CD14-positive monocyte (primary cell): ENCODE measurements at regions not wholly inside any gene's neighbourhood (a gene's known extent, or its start where the extent isn't known, plus 50 kb on each side); places are given as distances from the start of the nearest gene placed in this dataset.

ENCODE experiments used
- DNase-seq, 3 donors: peaks; one replicate each; pipeline ENCODE4 v3.0.0-alpha.2; 2011 to 2022
- H2AFZ ChIP-seq: 2 replicates; pipeline ENCODE4 v1.6.0; 2012; ENCODE audit warnings: mild to moderate bottlenecking, low read depth, low read length, inconsistent platforms; ENCODE audit not compliant: insufficient read depth, poor library complexity, severe bottlenecking
- H3K27ac ChIP-seq, 2 donors: 1 replicate in 1 of 2; 2 replicates in 1 of 2; pipeline ENCODE4 v1.5.1; 2012 to 2013; ENCODE audit warnings: low read length in 2 of 2, control low read depth in 1 of 2, inconsistent platforms in 1 of 2, low read depth in 1 of 2, mild to moderate bottlenecking in 1 of 2
- H3K27me3 ChIP-seq, 2 donors: one replicate each; pipeline versions ENCODE4 v1.6.0 to v1.6.1; 2011 to 2013; ENCODE audit warnings: low read length in 2 of 2; ENCODE audit not compliant: control insufficient read depth in 2 of 2, insufficient read depth in 2 of 2
- H3K36me3 ChIP-seq, 2 donors: replicated peaks in 1 of 2; 1 replicate in 1 of 2; 2 replicates in 1 of 2; pipeline versions ENCODE4 v1.5.1 to v1.6.1; 2012 to 2013; ENCODE audit warnings: low read length in 2 of 2, control low read depth in 1 of 2, inconsistent platforms in 1 of 2, mild to moderate bottlenecking in 1 of 2; ENCODE audit not compliant: insufficient read depth in 2 of 2, control insufficient read depth in 1 of 2
- H3K4me1 ChIP-seq, 2 donors: 1 replicate in 1 of 2; 2 replicates in 1 of 2; pipeline versions ENCODE4 v1.5.1 to v1.6.1; 2012 to 2013; ENCODE audit warnings: low read length in 2 of 2, control low read depth in 1 of 2, inconsistent platforms in 1 of 2, mild to moderate bottlenecking in 1 of 2, moderate library complexity in 1 of 2; ENCODE audit not compliant: insufficient read depth in 2 of 2, control insufficient read depth in 1 of 2
- H3K4me2 ChIP-seq: replicated peaks from 2 replicates; pipeline ENCODE3; 2012; ENCODE audit warnings: low read length, moderate library complexity, mild to moderate bottlenecking; ENCODE audit not compliant: poor library complexity, severe bottlenecking; ENCODE audit errors: extremely low read depth
- H3K4me3 ChIP-seq, 3 experiments: fragments of 200-600 bp in 1 of 3; sonication (generic) in 1 of 3; replicated peaks in 1 of 3; 1 replicate in 2 of 3; 2 replicates in 1 of 3; pipeline ENCODE4 v1.5.1; 2011 to 2013; ENCODE audit warnings: low read length in 3 of 3, mild to moderate bottlenecking in 3 of 3, control low read depth in 2 of 3, low read depth in 2 of 3, inconsistent platforms in 1 of 3, moderate library complexity in 1 of 3
- H3K79me2 ChIP-seq: 2 replicates; pipeline ENCODE4 v1.6.0; 2012; ENCODE audit warnings: mild to moderate bottlenecking, control low read depth, inconsistent platforms, low read length, moderate library complexity; ENCODE audit not compliant: insufficient read depth
- H3K9ac ChIP-seq: 2 replicates; pipeline ENCODE4 v1.6.0; 2017; ENCODE audit warnings: low read length, mild to moderate bottlenecking; ENCODE audit not compliant: insufficient read depth, poor library complexity, severe bottlenecking
- H3K9me3 ChIP-seq, 2 donors: replicated peaks in 1 of 2; 1 replicate in 1 of 2; 2 replicates in 1 of 2; pipeline versions ENCODE4 v1.5.1 to v1.6.1; 2012 to 2013; ENCODE audit warnings: low read length in 2 of 2, control low read depth in 1 of 2; ENCODE audit not compliant: control insufficient read depth in 1 of 2, insufficient read depth in 1 of 2
- H4K20me1 ChIP-seq: 2 replicates; pipeline ENCODE4 v1.6.0; 2012; ENCODE audit warnings: mild to moderate bottlenecking, low read length, control low read depth, moderate library complexity; ENCODE audit not compliant: insufficient read depth
- H3K27ac Mint-ChIP-seq, 7 donors: one replicate each; pipeline ENCODE4 v1.8.0; 2020; ENCODE audit warnings: mild to moderate bottlenecking in 7 of 7, mixed read lengths in 7 of 7, moderate library complexity in 6 of 7, inconsistent platforms in 2 of 7
- H3K27me3 Mint-ChIP-seq, 3 donors: one replicate each; pipeline ENCODE4 v1.8.0; 2021 to 2022; ENCODE audit warnings: low read depth in 3 of 3, mild to moderate bottlenecking in 3 of 3, mixed read lengths in 3 of 3, moderate library complexity in 3 of 3, inconsistent platforms in 1 of 3
- H3K36me3 Mint-ChIP-seq, 2 donors: one replicate each; pipeline ENCODE4 v1.8.0; 2020; ENCODE audit warnings: mixed read lengths in 2 of 2, inconsistent platforms in 1 of 2, mild to moderate bottlenecking in 1 of 2
- H3K4me1 Mint-ChIP-seq: one replicate; pipeline ENCODE4 v1.8.0; 2020; ENCODE audit warnings: mild to moderate bottlenecking, mixed read lengths
- H3K4me3 Mint-ChIP-seq, 2 donors: one replicate each; pipeline ENCODE4 v1.8.0; 2020; ENCODE audit warnings: mild to moderate bottlenecking in 2 of 2, mixed read lengths in 2 of 2, moderate library complexity in 1 of 2
- H3K9me3 Mint-ChIP-seq, 7 donors: one replicate each; pipeline ENCODE4 v1.8.0; 2020 to 2022; ENCODE audit warnings: mixed read lengths in 7 of 7, mild to moderate bottlenecking in 6 of 7, moderate library complexity in 6 of 7, inconsistent platforms in 2 of 7
- WGBS: methylation state at CpG from one replicate; pipeline ENCODE4 v1.1.5; 2013; ENCODE audit warnings: missing lambda C conversion rate; ENCODE audit not compliant: insufficient coverage; 5-methylcytosine and 5-hydroxymethylcytosine counted together
- intact Hi-C, 2 donors: fragments of 100-400 bp; cut with micrococcal nuclease; formaldehyde crosslinking; loops; one replicate each; pipeline versions ENCODE4 v1.15.0 to v1.15.1; 2023
- TF ChIP-seq, protein P1 (sequence below): fragments of 200-600 bp; IDR thresholded peaks from one replicate; pipeline ENCODE4 v1.8.0; 2022; ENCODE audit warnings: antibody characterized with exemption, mild to moderate bottlenecking

DNA sequence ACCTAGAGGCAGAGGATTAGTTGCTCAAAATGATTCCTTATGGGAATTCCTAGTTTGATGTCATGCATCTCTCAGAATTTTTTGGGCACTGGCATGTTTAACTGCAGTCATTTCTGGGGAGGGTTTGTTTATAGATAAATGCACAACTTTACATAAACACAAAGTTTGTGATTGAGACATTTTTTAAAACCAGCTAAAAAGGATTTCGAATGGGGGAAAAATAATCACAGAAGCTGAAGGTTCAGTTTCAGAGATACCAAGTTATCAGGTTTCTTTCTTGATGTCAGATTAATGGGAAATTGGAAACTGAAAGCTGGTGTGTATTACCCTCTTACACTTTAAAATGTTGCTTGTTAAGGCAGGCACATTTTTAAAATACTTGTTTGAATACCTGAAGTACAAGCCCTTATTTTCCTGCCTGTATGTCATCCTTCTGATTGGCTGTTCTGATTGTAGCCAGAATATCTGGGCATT lies 72.1 kb downstream of the DISP1 start:
- H3K27me3 Mint-ChIP-seq = peaks cover 0 to 2% (median 0%) of the 10 kb centered on the region in 3 donors
- H3K27me3 ChIP-seq = no peaks in the 10 kb centered on the region
- H4K20me1 ChIP-seq = no peaks in the 10 kb centered on the region
- H3K4me2 ChIP-seq = no peak overlapping the region
- TF ChIP-seq, protein P1, sequence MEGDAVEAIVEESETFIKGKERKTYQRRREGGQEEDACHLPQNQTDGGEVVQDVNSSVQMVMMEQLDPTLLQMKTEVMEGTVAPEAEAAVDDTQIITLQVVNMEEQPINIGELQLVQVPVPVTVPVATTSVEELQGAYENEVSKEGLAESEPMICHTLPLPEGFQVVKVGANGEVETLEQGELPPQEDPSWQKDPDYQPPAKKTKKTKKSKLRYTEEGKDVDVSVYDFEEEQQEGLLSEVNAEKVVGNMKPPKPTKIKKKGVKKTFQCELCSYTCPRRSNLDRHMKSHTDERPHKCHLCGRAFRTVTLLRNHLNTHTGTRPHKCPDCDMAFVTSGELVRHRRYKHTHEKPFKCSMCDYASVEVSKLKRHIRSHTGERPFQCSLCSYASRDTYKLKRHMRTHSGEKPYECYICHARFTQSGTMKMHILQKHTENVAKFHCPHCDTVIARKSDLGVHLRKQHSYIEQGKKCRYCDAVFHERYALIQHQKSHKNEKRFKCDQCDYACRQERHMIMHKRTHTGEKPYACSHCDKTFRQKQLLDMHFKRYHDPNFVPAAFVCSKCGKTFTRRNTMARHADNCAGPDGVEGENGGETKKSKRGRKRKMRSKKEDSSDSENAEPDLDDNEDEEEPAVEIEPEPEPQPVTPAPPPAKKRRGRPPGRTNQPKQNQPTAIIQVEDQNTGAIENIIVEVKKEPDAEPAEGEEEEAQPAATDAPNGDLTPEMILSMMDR = no peak
- no peak overlapping the region for H3K4me3 Mint-ChIP-seq
- H2AFZ ChIP-seq = no peak overlapping the region
- intact Hi-C loops = no loop called here
- no peaks in the 10 kb centered on the region for H3K4me1 ChIP-seq
- WGBS = no CpG with 5 or more reads among the region's 1 CpG
- H3K9me3 ChIP-seq = no peaks in the 10 kb centered on the region
- no peak overlapping the region for H3K4me3 ChIP-seq
- no peaks in the 10 kb centered on the region for H3K36me3 ChIP-seq
- H3K9ac ChIP-seq = no peak overlapping the region
- no peaks in the 10 kb centered on the region for H3K79me2 ChIP-seq
- H3K9me3 Mint-ChIP-seq = no peaks in the 10 kb centered on the region
- H3K36me3 Mint-ChIP-seq = no peaks in the 10 kb centered on the region
- no peaks in the 10 kb centered on the region for H3K4me1 Mint-ChIP-seq
- no peak for DNase-seq
- H3K27ac ChIP-seq = no peak overlapping the region
- no peak overlapping the region for H3K27ac Mint-ChIP-seq

DNA sequence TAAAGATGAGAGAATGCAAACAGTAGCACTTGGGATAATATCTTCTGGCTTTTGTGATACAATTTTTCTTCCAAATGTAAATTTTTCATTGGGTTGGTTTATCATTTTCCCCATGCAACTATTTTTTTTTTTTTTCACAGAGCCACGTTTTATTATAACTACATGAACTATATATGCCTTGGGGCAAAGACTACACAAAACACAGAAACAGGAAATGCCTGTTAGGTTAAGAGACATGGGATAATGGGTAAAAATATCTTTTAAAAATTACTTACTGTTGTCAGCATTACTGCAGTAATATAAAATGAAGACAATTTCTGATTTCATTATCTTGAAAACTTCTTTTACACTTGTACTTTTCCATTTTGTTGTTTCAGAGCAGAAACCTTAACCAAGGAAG lies 74.6 kb downstream of the DISP1 start:
- no peak overlapping the region for H3K27ac Mint-ChIP-seq
- Histone ChIP-seq H3K9me3 (peaks cover 0 to 14% of the 10 kb centered on the region in 2 donors), H3K79me2 (no peaks in the 10 kb centered on the region), H3K9ac (no peak overlapping the region), H3K36me3 (no peaks in the 10 kb centered on the region), H3K27me3 (no peaks in the 10 kb centered on the region), H3K4me2 (no peak overlapping the region), H2AFZ (no peak overlapping the region), H3K4me1 (no peaks in the 10 kb centered on the region), H3K4me3 (no peak overlapping the region), H3K27ac (no peak overlapping the region), H4K20me1 (no peaks in the 10 kb centered on the region)
- DNase-seq = no peak
- no peak overlapping the region for H3K4me3 Mint-ChIP-seq
- H3K4me1 Mint-ChIP-seq = no peaks in the 10 kb centered on the region
- H3K9me3 Mint-ChIP-seq = peaks cover 3 to 11% (median 7%) of the 10 kb centered on the region in 7 donors
- peaks cover 0 to 3% of the 10 kb centered on the region in 2 donors for H3K36me3 Mint-ChIP-seq
- intact Hi-C loops = no loop called here
- no CpG with 5 or more reads among the region's 1 CpG for WGBS
- H3K27me3 Mint-ChIP-seq = peaks cover 0 to 2% (median 0%) of the 10 kb centered on the region in 3 donors
- TF ChIP-seq, protein P1 = no peak
